Liver (tissue), 3 donors: ENCODE measurements at regions not wholly inside any gene's neighbourhood (a gene's known extent, or its start where the extent isn't known, plus 50 kb on each side); places are given as distances from the start of the nearest gene placed in this dataset.

Experiments
- FOXA1 ChIP-seq: IDR thresholded peaks from 2 replicates; pipeline ENCODE4 v1.6.1; 2016; ENCODE audit warnings: antibody characterized with exemption
- FOXA2 ChIP-seq: IDR thresholded peaks from 2 replicates; pipeline ENCODE4 v1.6.1; 2016; ENCODE audit warnings: antibody characterized with exemption
- GABPA ChIP-seq, 2 donors: IDR thresholded peaks in 1 of 2; conservative IDR thresholded peaks in 1 of 2; 2 replicates each; pipeline ENCODE4 v1.6.1; 2016; ENCODE audit warnings: antibody characterized with exemption in 2 of 2, mild to moderate bottlenecking in 1 of 2, moderate library complexity in 1 of 2
- JUND ChIP-seq, 2 donors: IDR thresholded peaks; 2 replicates each; pipeline ENCODE4 v1.6.1; 2016; ENCODE audit warnings: antibody characterized with exemption in 2 of 2
- MAX ChIP-seq: IDR thresholded peaks from 2 replicates; pipeline ENCODE4 v1.6.1; 2016; ENCODE audit warnings: antibody characterized with exemption
- NR2F2 ChIP-seq: IDR thresholded peaks from 2 replicates; pipeline ENCODE4 v1.6.1; 2016; ENCODE audit warnings: antibody characterized with exemption
- RAD21 ChIP-seq, 2 donors: IDR thresholded peaks; 2 replicates each; pipeline ENCODE4 v1.6.1; 2016; ENCODE audit warnings: antibody characterized with exemption in 2 of 2, mild to moderate bottlenecking in 2 of 2
- SP1 ChIP-seq: IDR thresholded peaks from 2 replicates; pipeline ENCODE4 v1.6.1; 2018; ENCODE audit warnings: antibody characterized with exemption, mild to moderate bottlenecking
- TAF1 ChIP-seq: conservative IDR thresholded peaks from 2 replicates; pipeline ENCODE4 v1.6.1; 2016; ENCODE audit warnings: antibody characterized with exemption, mild to moderate bottlenecking
- YY1 ChIP-seq: IDR thresholded peaks from 2 replicates; pipeline ENCODE4 v1.6.1; 2016; ENCODE audit warnings: antibody characterized with exemption, mild to moderate bottlenecking
- ZBTB33 ChIP-seq: IDR thresholded peaks from 2 replicates; pipeline ENCODE4 v1.6.1; 2016; ENCODE audit warnings: antibody characterized with exemption
- TF ChIP-seq, protein P1 (sequence below): fragments of 150-350 bp; IDR thresholded peaks from 2 replicates; pipeline ENCODE4 v1.5.1; 2017; ENCODE audit warnings: improper control_type of control experiment, low read depth, low read length; ENCODE audit not compliant: missing input control
- TF ChIP-seq, protein P2 (sequence below): IDR thresholded peaks from 2 replicates; pipeline ENCODE4 v1.6.1; 2016; ENCODE audit warnings: antibody characterized with exemption, mild to moderate bottlenecking
- donor health status: healthy.
- donor health status: healthy.

DNA sequence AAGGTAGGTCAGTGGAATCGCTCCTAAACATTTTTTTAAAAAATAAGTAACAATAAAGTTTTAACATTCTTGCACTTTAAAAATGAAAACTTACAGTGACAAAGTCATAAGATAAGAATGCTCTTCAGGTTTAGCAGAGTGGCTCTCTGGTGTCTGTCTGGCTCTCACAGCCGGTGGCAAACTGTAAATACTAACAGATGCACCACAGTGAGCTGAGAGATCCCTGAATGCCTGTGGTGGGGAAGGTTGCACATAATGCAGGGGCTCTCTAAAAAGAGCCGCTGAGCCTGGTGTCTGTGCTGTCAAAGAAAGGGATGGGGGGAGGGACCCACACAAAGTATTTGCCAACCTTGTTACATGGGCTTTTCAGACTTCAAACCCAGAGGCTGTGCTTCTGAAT, 498.3 kb downstream of the CCSER2 start:
- TF ChIP-seq ZBTB33, result no peak
- TF ChIP-seq, protein P1, sequence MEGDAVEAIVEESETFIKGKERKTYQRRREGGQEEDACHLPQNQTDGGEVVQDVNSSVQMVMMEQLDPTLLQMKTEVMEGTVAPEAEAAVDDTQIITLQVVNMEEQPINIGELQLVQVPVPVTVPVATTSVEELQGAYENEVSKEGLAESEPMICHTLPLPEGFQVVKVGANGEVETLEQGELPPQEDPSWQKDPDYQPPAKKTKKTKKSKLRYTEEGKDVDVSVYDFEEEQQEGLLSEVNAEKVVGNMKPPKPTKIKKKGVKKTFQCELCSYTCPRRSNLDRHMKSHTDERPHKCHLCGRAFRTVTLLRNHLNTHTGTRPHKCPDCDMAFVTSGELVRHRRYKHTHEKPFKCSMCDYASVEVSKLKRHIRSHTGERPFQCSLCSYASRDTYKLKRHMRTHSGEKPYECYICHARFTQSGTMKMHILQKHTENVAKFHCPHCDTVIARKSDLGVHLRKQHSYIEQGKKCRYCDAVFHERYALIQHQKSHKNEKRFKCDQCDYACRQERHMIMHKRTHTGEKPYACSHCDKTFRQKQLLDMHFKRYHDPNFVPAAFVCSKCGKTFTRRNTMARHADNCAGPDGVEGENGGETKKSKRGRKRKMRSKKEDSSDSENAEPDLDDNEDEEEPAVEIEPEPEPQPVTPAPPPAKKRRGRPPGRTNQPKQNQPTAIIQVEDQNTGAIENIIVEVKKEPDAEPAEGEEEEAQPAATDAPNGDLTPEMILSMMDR, result no peak
- no peak for TF ChIP-seq GABPA (IDR thresholded peaks at IDR 0.05 in 1 of 2, conservative IDR thresholded peaks at IDR 0.05 in 1 of 2)
- no peak for TF ChIP-seq YY1
- TF ChIP-seq NR2F2, result no peak
- no peak for TF ChIP-seq JUND (IDR thresholded peaks at IDR 0.05)
- TF ChIP-seq, protein P2, sequence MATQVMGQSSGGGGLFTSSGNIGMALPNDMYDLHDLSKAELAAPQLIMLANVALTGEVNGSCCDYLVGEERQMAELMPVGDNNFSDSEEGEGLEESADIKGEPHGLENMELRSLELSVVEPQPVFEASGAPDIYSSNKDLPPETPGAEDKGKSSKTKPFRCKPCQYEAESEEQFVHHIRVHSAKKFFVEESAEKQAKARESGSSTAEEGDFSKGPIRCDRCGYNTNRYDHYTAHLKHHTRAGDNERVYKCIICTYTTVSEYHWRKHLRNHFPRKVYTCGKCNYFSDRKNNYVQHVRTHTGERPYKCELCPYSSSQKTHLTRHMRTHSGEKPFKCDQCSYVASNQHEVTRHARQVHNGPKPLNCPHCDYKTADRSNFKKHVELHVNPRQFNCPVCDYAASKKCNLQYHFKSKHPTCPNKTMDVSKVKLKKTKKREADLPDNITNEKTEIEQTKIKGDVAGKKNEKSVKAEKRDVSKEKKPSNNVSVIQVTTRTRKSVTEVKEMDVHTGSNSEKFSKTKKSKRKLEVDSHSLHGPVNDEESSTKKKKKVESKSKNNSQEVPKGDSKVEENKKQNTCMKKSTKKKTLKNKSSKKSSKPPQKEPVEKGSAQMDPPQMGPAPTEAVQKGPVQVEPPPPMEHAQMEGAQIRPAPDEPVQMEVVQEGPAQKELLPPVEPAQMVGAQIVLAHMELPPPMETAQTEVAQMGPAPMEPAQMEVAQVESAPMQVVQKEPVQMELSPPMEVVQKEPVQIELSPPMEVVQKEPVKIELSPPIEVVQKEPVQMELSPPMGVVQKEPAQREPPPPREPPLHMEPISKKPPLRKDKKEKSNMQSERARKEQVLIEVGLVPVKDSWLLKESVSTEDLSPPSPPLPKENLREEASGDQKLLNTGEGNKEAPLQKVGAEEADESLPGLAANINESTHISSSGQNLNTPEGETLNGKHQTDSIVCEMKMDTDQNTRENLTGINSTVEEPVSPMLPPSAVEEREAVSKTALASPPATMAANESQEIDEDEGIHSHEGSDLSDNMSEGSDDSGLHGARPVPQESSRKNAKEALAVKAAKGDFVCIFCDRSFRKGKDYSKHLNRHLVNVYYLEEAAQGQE, result no peak
- no peak for TF ChIP-seq RAD21 (IDR thresholded peaks at IDR 0.05)
- TF ChIP-seq FOXA1, result no peak
- no peak for TF ChIP-seq TAF1
- TF ChIP-seq MAX, result no peak
- no peak for TF ChIP-seq SP1
- no peak for TF ChIP-seq FOXA2
